SK-MEL-5 (cell line): ENCODE measurements at regions not wholly inside any gene's neighbourhood (a gene's known extent, or its start where the extent isn't known, plus 50 kb on each side); places are given as distances from the start of the nearest gene placed in this dataset.
A peak's percentile ranks its signal among the peaks of the same experiment; 100 is the strongest.

Experiments
- DNase-seq: peaks from one replicate; pipeline ENCODE4 v3.0.0-alpha.2; 2016; ENCODE audit warnings: low read depth, low spot score
- in situ Hi-C: cut with HindIII; loops from 2 replicates; pipeline ENCODE4 v1.10.0; 2016; ENCODE audit warnings: low sequenced_read_pairs, high pct_unique_total_duplicates, low pct_unique_long_range_greater_than_20kb
- small RNA-seq, 2 experiments: library from RNA; depleted of rRNA; stranded (forward); fragments of <200 nt; gene quantifications; one replicate each; pipeline ENCODE3, GENCODE V24; 2014

DNA sequence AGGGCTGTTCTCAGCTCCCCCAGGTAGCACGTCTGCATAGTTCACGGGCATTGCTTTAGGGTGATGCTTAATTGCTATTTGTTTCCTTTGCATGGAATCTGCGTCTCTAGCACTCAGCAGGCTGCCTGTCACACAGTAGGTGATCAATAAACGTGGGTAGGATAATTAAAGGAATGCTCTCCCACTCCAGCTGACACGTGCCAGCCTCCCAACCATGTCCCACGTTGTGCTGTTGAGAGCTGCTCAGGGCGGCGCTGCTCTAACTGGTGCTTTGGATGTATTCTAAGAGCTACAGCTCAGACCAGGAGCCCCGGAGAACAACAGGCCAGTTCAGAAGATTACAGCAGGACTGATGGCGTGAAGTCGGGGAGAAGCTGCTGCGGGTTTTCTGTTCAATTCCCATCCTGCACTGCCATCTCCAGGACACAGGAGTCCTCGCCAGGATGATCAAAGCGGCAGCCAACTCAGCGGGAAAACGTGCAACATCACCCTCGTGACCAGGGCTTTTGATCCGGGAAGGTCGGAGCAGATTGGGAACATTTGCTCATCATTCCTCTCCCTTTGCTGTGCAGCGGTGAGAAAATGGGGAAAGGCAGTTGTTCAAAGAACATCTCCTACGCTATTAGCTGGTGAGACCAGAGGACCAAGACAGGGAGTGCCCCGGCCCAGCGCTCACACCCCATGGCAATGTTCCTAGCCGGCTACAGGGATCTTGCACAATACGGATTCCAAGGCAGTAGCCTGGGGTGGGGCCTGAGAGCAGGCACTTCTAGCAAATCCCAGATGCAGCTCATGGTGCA lies 50.5 kb upstream of the FOXK1 start:
- in situ Hi-C loops = no loop called here
- peak; percentile 75 for DNase-seq

Small RNAs in the stretch of these regions (small RNA-seq; reads per million reads assigned to genes)
- gene CYP3A54P = 0 reads per million in 2 experiments
